ENCODE measurements at regions not wholly inside any gene's neighbourhood (a gene's known extent, or its start where the extent isn't known, plus 50 kb on each side); places are given as distances from the start of the nearest gene placed in this dataset.

DNA sequence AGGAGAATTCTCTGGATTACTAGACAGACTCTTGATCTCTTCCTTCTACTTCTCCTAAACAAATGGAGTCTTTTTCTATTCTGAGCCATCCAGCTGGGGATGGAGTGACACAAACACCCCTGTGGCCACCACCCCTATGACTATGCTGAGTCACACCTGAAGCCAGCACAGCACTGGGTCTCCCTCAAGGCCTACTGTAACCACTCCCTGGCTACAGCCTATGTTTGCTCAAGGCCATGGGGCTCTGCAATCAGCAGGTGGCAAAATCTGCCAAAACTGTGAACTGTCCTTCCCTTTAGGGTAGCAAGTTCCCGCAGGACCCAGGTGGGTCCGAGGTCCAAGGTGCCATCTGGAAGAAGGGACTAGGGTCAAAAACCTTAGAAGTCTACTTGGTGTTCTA is 132.3 kb downstream of the TINAG start:
- Histone ChIP-seq H3K4me1 (no peaks in the 10 kb centered on the region), H3K27ac (no peak overlapping the region), H3K36me3 (no peaks in the 10 kb centered on the region), H3K9me3 (no peaks in the 10 kb centered on the region), H3K27me3 (no peaks in the 10 kb centered on the region), H3K4me3 (no peak overlapping the region)
- intact Hi-C loops (cut with DNase I) = no loop called here
- TF ChIP-seq, protein P1, sequence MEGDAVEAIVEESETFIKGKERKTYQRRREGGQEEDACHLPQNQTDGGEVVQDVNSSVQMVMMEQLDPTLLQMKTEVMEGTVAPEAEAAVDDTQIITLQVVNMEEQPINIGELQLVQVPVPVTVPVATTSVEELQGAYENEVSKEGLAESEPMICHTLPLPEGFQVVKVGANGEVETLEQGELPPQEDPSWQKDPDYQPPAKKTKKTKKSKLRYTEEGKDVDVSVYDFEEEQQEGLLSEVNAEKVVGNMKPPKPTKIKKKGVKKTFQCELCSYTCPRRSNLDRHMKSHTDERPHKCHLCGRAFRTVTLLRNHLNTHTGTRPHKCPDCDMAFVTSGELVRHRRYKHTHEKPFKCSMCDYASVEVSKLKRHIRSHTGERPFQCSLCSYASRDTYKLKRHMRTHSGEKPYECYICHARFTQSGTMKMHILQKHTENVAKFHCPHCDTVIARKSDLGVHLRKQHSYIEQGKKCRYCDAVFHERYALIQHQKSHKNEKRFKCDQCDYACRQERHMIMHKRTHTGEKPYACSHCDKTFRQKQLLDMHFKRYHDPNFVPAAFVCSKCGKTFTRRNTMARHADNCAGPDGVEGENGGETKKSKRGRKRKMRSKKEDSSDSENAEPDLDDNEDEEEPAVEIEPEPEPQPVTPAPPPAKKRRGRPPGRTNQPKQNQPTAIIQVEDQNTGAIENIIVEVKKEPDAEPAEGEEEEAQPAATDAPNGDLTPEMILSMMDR (IDR thresholded peaks at IDR 0.05) = no peak
- no peak for DNase-seq (ENCODE audit: low spot score in 2 of 2)

DNA sequence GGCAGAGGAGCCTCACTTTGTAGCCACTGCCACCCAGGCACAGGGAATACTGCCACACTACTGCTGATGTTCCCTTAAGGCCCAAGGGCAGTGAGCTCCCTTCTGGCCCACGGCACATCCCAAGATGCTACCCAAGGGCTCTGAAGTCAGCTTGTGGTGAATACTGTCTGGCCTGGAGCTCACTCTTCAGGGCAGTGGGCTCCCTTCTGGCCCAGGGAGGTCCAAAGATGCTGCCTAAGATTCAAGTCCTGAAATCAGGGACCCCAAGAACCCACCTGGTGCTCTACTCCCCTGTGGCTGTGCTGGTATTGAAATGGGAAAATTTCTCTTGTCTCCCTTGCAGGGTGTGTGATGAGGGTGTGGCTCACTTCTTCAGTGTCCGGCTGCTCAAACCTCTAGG is 132.8 kb downstream of the TINAG start:
- no peaks in the 10 kb centered on the region for H3K27me3 ChIP-seq
- no peaks in the 10 kb centered on the region for H3K4me1 ChIP-seq
- no peak overlapping the region for H3K27ac ChIP-seq
- TF ChIP-seq, protein P1 (IDR thresholded peaks at IDR 0.05) = no peak
- no peak for DNase-seq (ENCODE audit: low spot score in 2 of 2)
- intact Hi-C loops (cut with DNase I) = no loop called here
- no peak overlapping the region for H3K4me3 ChIP-seq
- no peaks in the 10 kb centered on the region for H3K36me3 ChIP-seq
- H3K9me3 ChIP-seq = no peaks in the 10 kb centered on the region

DNA sequence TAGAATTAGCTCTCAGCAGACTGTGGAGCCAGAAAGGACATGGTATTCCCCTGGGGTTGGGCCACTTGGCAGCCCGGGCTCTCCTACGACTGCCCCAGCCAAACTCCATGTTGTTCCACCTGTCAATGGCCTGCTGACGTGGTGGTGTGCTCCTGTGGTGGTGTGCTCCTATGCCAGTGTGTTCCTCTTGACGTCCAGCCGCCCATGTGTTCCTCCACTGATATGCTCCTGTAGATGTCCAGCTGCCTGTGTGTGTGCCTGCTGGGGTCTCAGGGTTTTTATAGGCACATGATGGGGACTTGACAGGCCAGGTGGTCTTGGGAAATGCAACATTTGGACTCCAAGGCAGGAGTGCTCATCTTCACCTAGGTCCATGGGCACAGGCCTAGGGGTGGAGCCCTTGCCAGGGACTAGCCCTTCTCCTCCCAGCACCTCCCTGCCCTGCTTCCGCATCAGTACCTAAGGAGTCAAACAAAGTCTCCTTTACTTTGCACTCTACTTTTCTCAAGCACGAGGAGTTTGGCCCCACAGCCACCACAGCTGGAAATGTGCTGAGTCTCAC is 133.5 kb downstream of the TINAG start:
- Histone ChIP-seq H3K27ac (no peak overlapping the region), H3K4me3 (no peak overlapping the region), H3K4me1 (no peaks in the 10 kb centered on the region), H3K36me3 (no peaks in the 10 kb centered on the region), H3K9me3 (no peaks in the 10 kb centered on the region), H3K27me3 (no peaks in the 10 kb centered on the region)
- no peak for DNase-seq (ENCODE audit: low spot score in 2 of 2)
- TF ChIP-seq, protein P1 (IDR thresholded peaks at IDR 0.05) = no peak
- intact Hi-C loops (cut with DNase I) = no loop called here

DNA sequence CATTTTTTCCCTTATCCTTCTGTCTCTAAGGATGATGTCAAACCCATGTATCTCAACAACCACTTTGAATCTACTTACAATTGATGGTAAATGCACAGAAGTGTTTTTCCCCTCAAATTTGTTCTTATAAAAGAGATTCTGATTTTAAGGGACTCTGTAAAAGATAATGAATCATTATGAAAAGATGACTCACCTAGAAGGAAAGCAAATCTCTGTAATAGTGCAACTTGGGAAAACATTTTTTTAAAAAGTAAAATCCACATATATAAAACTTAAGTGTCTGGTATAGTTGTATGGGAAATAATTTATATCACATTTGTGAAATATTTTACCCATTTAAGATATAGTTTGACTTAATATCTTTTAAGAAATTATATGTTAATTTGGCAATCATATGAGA is 137.0 kb downstream of the TINAG start:
- Histone ChIP-seq H3K27ac (no peak overlapping the region), H3K9me3 (no peaks in the 10 kb centered on the region), H3K36me3 (no peaks in the 10 kb centered on the region), H3K4me1 (no peaks in the 10 kb centered on the region), H3K27me3 (no peaks in the 10 kb centered on the region), H3K4me3 (no peak overlapping the region)
- no peak for DNase-seq (ENCODE audit: low spot score in 2 of 2)
- intact Hi-C loops (cut with DNase I) = no loop called here
- TF ChIP-seq, protein P1 (IDR thresholded peaks at IDR 0.05) = no peak

DNA sequence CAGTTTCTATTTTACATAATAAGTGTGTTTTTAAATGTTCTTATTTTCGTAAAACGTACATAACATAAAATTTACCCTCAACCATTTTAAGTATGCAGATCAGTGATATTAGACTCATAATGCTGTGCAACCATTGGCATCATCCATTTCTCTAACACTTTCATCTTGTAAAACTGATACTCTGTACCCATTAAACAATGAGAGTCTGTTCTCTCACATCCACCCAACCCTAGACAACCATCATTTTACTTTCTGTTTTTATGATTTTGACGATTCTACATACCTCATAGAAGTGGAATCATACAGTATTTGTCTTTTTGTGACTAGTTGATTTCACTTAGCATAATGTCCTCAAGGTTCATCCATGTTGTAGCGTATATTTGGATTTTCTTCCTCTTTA is 140.4 kb downstream of the TINAG start:
- TF ChIP-seq, protein P1 (IDR thresholded peaks at IDR 0.05) = no peak
- intact Hi-C loops (cut with DNase I) = no loop called here
- H3K4me3 ChIP-seq = no peak overlapping the region
- H3K36me3 ChIP-seq = no peaks in the 10 kb centered on the region
- no peaks in the 10 kb centered on the region for H3K9me3 ChIP-seq
- H3K27me3 ChIP-seq = no peaks in the 10 kb centered on the region
- H3K27ac ChIP-seq = no peak overlapping the region
- no peaks in the 10 kb centered on the region for H3K4me1 ChIP-seq
- no peak for DNase-seq (ENCODE audit: low spot score in 2 of 2)

DNA sequence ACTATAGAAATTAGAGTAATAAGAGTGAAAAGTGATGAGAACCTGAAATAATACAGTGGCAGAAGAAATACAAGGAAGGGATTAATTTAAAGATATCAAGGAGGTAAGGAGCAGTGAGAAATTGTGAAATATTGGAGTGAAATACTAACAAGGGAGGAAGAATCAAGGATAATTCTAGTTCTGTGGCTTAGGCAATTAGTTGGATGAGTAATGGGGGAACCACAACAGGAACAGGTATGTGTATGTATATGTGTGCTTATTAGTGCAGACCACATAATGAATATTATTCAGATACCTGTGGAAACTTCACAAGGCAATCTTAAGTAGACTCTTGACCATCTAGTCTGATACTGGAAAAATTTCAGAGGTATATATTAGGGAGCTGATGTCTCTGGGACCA is 143.3 kb downstream of the TINAG start:
- TF ChIP-seq, protein P1 (IDR thresholded peaks at IDR 0.05) = no peak
- Histone ChIP-seq H3K9me3 (no peaks in the 10 kb centered on the region), H3K27ac (no peak overlapping the region), H3K4me1 (no peaks in the 10 kb centered on the region), H3K36me3 (no peaks in the 10 kb centered on the region), H3K27me3 (no peaks in the 10 kb centered on the region), H3K4me3 (no peak overlapping the region)
- no peak for DNase-seq (ENCODE audit: low spot score in 2 of 2)
- intact Hi-C loops (cut with DNase I) = no loop called here

All from ascending aorta (tissue), 2 donors.